Transverse colon (tissue), 4 donors: ENCODE measurements at regions not wholly inside any gene's neighbourhood (a gene's known extent, or its start where the extent isn't known, plus 50 kb on each side); places are given as distances from the start of the nearest gene placed in this dataset.

Experiments
- DNase-seq: peaks from one replicate; pipeline ENCODE4 v3.0.0-alpha.2; 2019
- H3K27ac ChIP-seq, 4 donors: fragments of 200-600 bp; sonication (generic); 2 replicates each; pipeline ENCODE4 v1.5.1; 2016 to 2018; ENCODE audit warnings: inconsistent platforms in 4 of 4
- H3K27me3 ChIP-seq: fragments of 200-600 bp; sonication (generic); 2 replicates; pipeline ENCODE4 v1.5.1; 2017; ENCODE audit warnings: inconsistent platforms
- H3K36me3 ChIP-seq, 4 donors: fragments of 200-600 bp; sonication (generic); 2 replicates each; pipeline ENCODE4 v1.5.1; 2017 to 2019; ENCODE audit warnings: inconsistent platforms in 4 of 4
- H3K4me1 ChIP-seq, 4 donors: fragments of 200-600 bp; sonication (generic); 2 replicates each; pipeline ENCODE4 v1.5.1; 2017 to 2020; ENCODE audit warnings: inconsistent platforms in 4 of 4
- H3K4me3 ChIP-seq, 4 donors: fragments of 200-600 bp; sonication (generic); 1 replicate in 1 of 4; 2 replicates in 3 of 4; pipeline versions ENCODE4 v1.5.1 to v1.6.1; 2017 to 2019; ENCODE audit warnings: inconsistent platforms in 4 of 4
- H3K9me3 ChIP-seq, 2 donors: fragments of 200-600 bp; sonication (generic); 2 replicates each; pipeline ENCODE4 v1.5.1; 2017 to 2019; ENCODE audit warnings: inconsistent platforms in 2 of 2
- EP300 ChIP-seq: sonication (generic); formaldehyde crosslinking; IDR thresholded peaks from one replicate; pipeline ENCODE4 v1.6.1; 2017; ENCODE audit warnings: antibody characterized with exemption, low read depth
- POLR2A ChIP-seq: fragments of 450-650 bp; IDR thresholded peaks from one replicate; pipeline ENCODE4 v1.6.1; 2016; ENCODE audit warnings: antibody characterized with exemption, mild to moderate bottlenecking, moderate library complexity
- POLR2AphosphoS5 ChIP-seq, 3 donors: sonication (generic); formaldehyde crosslinking; IDR thresholded peaks; one replicate each; pipeline ENCODE4 v1.6.1; 2016; ENCODE audit warnings: antibody characterized with exemption in 3 of 3
- WGBS, 2 donors: methylation state at CpG; one replicate each; pipeline ENCODE4 v1.1.5; 2018; ENCODE audit warnings: low coverage in 1 of 2; 5-methylcytosine and 5-hydroxymethylcytosine counted together
- in situ Hi-C, 4 donors: fragments of 200-750 bp; cut with MboI; loops; one replicate each; pipeline versions ENCODE4 v1.15.0 to v1.15.1; 2017; ENCODE audit warnings: low sequenced_read_pairs in 3 of 4, low pct_ligation_motif_present in 1 of 4, low pct_unique_long_range_greater_than_20kb in 1 of 4
- intact Hi-C: fragments of 100-400 bp; cut with DNase I; formaldehyde crosslinking; loops from one replicate; pipeline ENCODE4 v1.15.1; 2023; ENCODE audit warnings: low total_unique reads
- TF ChIP-seq, protein P1 (sequence below), 5 experiments: fragments of 200-600 bp in 3 of 5; fragments of 450-650 bp in 2 of 5; sonication (generic) in 3 of 5; IDR thresholded peaks; 1 replicate in 2 of 5; 2 replicates in 3 of 5; pipeline ENCODE4 v1.5.1; 2016 to 2017; ENCODE audit warnings: antibody characterized with exemption in 5 of 5, inconsistent platforms in 3 of 5, mild to moderate bottlenecking in 2 of 5, moderate library complexity in 1 of 5

GRCh38 chr12:123100882-123101281, 50.0 kb downstream of the PITPNM2 start:
- no peaks in the 10 kb centered on the region for H3K36me3 ChIP-seq
- TF ChIP-seq POLR2A (no peak), EP300 (no peak), POLR2AphosphoS5 (IDR thresholded peaks at IDR 0.05) (no peak)
- TF ChIP-seq, protein P1, sequence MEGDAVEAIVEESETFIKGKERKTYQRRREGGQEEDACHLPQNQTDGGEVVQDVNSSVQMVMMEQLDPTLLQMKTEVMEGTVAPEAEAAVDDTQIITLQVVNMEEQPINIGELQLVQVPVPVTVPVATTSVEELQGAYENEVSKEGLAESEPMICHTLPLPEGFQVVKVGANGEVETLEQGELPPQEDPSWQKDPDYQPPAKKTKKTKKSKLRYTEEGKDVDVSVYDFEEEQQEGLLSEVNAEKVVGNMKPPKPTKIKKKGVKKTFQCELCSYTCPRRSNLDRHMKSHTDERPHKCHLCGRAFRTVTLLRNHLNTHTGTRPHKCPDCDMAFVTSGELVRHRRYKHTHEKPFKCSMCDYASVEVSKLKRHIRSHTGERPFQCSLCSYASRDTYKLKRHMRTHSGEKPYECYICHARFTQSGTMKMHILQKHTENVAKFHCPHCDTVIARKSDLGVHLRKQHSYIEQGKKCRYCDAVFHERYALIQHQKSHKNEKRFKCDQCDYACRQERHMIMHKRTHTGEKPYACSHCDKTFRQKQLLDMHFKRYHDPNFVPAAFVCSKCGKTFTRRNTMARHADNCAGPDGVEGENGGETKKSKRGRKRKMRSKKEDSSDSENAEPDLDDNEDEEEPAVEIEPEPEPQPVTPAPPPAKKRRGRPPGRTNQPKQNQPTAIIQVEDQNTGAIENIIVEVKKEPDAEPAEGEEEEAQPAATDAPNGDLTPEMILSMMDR (IDR thresholded peaks at IDR 0.05) = no peak
- H3K4me1 ChIP-seq = peaks cover 0 to 29% (median 8%) of the 10 kb centered on the region in 4 donors
- WGBS, 2 donors = 96 to 100% methylated on average over 3 of the region's 3 CpGs
- intact Hi-C loops (no loop called here), in situ Hi-C loops (no loop called here)
- H3K27me3 ChIP-seq = no peaks in the 10 kb centered on the region
- DNase-seq = no peak
- no peak overlapping the region for H3K27ac ChIP-seq
- H3K4me3 ChIP-seq = no peak overlapping the region
- no peaks in the 10 kb centered on the region for H3K9me3 ChIP-seq

- in situ Hi-C loops = no loop called here
- Histone ChIP-seq H3K4me3 (no peak overlapping the region), H3K9me3 (no peaks in the 10 kb centered on the region), H3K27me3 (no peaks in the 10 kb centered on the region), H3K4me1 (peaks cover 0 to 33% (median 12%) of the 10 kb centered on the region in 4 donors), H3K27ac (no peak overlapping the region), H3K36me3 (no peaks in the 10 kb centered on the region)
- no peak for DNase-seq
- WGBS, 2 donors = 89 to 98% methylated on average over 7 to 9 of the region's 9 CpGs
- TF ChIP-seq, protein P1 (IDR thresholded peaks at IDR 0.05) = no peak
- TF ChIP-seq POLR2A = no peak
- TF ChIP-seq EP300 = no peak
- TF ChIP-seq POLR2AphosphoS5 (IDR thresholded peaks at IDR 0.05) = no peak
- intact Hi-C loops = no loop called here
Measured at GRCh38 chr12:123100450-123100849, 50.4 kb downstream of the PITPNM2 start.

GRCh38 chr12:123099560-123100192, 51.2 kb downstream of the PITPNM2 start:
- Histone ChIP-seq H3K4me1 (peaks cover 5 to 40% (median 16%) of the 10 kb centered on the region in 4 donors), H3K9me3 (no peaks in the 10 kb centered on the region), H3K4me3 (no peak overlapping the region), H3K27me3 (no peaks in the 10 kb centered on the region), H3K36me3 (no peaks in the 10 kb centered on the region), H3K27ac (no peak overlapping the region)
- intact Hi-C loops (no loop called here), in situ Hi-C loops (no loop called here)
- WGBS, 2 donors = 91 to 96% methylated on average over 5 of the region's 5 CpGs
- no peak for DNase-seq
- TF ChIP-seq POLR2A (no peak), POLR2AphosphoS5 (IDR thresholded peaks at IDR 0.05) (no peak)

DNA sequence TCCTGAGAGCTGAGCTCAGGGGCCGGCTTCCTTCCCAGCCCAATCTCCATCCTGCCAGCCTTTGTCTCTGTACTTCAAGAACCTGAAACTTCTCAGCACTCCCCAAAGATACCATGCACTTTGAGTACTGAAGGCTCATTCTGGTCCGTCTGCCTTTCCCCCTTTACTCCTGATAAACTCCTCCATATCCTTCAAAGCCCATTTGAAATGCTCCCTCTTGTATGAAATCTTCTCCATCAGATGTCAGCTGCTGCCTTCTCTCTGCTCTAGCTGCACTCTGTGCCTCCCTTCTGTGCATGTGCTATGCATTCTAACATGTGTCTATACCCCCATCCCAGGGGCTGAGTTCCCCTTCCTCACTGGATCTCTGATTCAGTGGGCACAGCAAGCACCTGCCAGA, 52.1 kb downstream of the PITPNM2 start:
- H3K27me3 ChIP-seq = no peaks in the 10 kb centered on the region
- intact Hi-C loops = no loop called here
- TF ChIP-seq POLR2A (no peak), EP300 (no peak), POLR2AphosphoS5 (IDR thresholded peaks at IDR 0.05) (no peak)
- TF ChIP-seq, protein P1 (IDR thresholded peaks at IDR 0.05) = no peak
- in situ Hi-C loops = no loop called here
- H3K4me3 ChIP-seq = no peak overlapping the region
- peaks cover 9 to 48% (median 20%) of the 10 kb centered on the region in 4 donors for H3K4me1 ChIP-seq
- no peaks in the 10 kb centered on the region for H3K36me3 ChIP-seq
- 89% methylated on average over 2 of the region's 2 CpGs; no CpG with 5 or more reads in 1 of the 2 donors for WGBS, 2 donors
- DNase-seq = no peak
- H3K27ac ChIP-seq = peak overlapping the region in 3 of 4 donors; percentile 53 to 76 (median 70)
- no peaks in the 10 kb centered on the region for H3K9me3 ChIP-seq
